HG03095 (cell line): ENCODE measurements at regions not wholly inside any gene's neighbourhood (a gene's known extent, or its start where the extent isn't known, plus 50 kb on each side); places are given as distances from the start of the nearest gene placed in this dataset.
"Not testable (repeated sequence)": the region's sequence is repeated elsewhere in the genome, so short reads cannot be mapped to it uniquely, and the experiment has no call there.

Source experiments
- ATAC-seq: cut with Tn5 transposase; IDR thresholded peaks from one replicate; pipeline ENCODE4 v1.9.1; 2021; ENCODE audit warnings: moderate library complexity; ENCODE audit not compliant: unreplicated experiment

- ATAC-seq = no peak
Measured at GRCh38 chr3:61378311-61378710, 127.1 kb upstream of the FHIT start.

DNA sequence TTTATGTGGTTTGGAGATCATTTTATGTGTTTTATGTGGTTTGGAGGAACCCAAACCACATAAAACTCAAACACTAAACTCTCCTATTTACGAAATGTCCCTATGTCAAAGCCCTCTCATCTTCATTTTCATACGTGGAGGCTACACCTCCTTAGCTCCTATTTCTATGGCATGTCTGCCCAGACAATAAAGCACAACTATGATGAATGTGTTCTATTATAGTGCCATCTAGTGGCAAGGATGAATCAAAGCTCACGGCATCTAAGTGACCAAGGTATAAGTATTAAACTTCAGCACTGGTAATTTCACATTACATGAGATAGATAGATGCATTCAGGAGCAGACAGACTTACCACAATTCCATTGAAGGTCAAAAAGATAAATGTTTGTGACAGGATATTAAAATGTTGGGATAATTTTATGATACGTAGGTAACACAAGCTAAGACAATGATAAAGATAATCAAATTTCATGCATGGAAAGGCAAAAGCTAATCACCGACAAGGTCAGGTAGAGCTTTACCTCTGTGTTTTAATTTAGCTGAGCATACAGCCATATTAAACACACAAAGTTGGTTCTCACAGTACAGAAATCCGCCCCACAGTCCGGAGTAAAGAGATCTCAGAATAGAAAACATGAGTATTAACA lies 130.6 kb upstream of the FHIT start:
- ATAC-seq = peak; percentile 87

- no peak for ATAC-seq
Measured at GRCh38 chr3:61387817-61388216, 136.6 kb upstream of the FHIT start.

DNA sequence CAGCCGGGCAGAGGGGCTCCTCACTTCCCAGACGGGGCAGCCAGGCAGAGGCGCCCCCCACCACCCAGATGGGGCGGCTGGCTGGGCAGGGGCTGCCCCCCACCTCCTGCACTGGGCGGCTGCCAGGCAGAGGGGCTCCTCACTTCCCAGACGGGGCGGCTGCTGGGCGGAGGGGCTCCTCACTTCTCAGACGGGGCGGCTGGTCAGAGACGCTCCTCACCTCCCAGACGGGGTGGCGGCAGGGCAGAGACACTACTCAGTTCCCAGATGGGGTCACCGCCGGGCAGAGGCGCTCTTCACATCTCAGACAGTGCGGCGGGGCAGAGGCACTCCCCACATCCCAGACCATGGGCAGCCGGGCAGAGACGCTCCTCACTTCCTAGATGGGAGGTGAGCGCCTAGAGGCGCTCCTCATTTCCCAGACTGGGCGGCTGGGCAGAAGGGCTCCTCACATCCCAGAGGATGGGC lies 142.3 kb upstream of the FHIT start:
- ATAC-seq = not testable (repeated sequence)

DNA sequence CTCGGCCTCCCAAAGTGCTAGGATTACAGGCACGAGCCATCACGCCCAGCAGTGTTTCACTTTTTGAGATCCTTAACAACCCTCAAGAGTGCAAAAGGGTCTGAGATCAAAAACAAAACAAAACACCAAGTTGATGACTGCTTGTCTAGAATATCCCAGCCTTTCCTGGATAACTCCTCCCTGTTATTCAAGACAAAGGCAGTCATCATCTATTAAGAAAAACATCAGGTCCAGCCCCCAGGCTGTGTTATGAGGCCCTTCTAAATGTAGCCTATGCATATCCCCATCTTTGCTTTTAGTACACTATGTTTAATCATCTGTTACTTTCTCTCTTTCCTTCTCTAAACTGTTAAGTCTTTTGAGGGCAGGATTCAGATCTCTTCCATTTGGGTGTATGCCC lies 150.1 kb upstream of the FHIT start:
- ATAC-seq = no peak

- ATAC-seq = no peak
Measured at GRCh38 chr3:61407397-61407796, 154.0 kb upstream of the PTPRG start.

GRCh38 chr3:61409638-61410037 lies 151.7 kb upstream of the PTPRG start:
- ATAC-seq = no peak

- not testable (repeated sequence) for ATAC-seq
Measured at GRCh38 chr3:61410358-61410757, 151.0 kb upstream of the PTPRG start.

- ATAC-seq = no peak
Measured at GRCh38 chr3:61411009-61411662, 150.2 kb upstream of the PTPRG start.

DNA sequence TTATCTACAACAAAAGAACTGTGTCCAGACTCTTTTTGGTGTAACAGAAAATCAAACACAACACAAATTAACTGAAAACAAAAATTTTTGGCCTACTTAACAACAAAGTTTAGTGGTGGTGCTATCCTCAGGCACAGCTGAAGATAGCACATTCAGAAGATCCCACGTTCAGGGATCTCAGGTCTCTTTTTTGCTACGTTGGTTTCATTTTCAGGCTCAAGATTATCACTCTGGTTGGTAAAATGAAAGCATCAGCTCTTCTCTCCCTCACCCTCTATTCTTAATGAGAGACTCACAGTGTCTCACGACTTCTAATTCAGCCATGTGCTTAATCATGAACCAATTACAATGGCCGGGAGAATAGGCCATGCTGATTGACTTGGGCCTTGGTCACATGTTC lies 146.9 kb upstream of the PTPRG start:
- ATAC-seq = peak; percentile 71

GRCh38 chr3:61415201-61415600 lies 146.2 kb upstream of the PTPRG start:
- ATAC-seq = no peak

DNA sequence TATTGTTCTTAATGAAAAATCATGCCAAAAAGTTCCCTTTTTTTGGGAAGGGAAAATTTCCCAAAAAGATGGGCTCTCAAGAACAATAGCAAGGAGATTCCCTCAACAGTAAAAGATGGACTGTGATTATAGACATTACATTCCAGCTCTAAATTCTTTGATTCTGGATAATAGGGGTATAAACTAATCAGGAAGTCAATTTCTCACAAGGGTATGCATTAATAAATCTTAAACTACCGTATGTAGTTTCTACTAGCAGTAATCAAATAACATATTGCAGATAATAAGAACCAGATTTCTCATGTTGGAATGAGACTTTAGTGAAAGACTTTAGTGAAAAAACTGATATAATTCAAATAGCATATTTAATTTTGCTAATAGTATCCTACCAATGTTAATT lies 144.8 kb upstream of the PTPRG start:
- no peak for ATAC-seq

- ATAC-seq = no peak
Measured at GRCh38 chr3:61417352-61417751, 144.0 kb upstream of the PTPRG start.

DNA sequence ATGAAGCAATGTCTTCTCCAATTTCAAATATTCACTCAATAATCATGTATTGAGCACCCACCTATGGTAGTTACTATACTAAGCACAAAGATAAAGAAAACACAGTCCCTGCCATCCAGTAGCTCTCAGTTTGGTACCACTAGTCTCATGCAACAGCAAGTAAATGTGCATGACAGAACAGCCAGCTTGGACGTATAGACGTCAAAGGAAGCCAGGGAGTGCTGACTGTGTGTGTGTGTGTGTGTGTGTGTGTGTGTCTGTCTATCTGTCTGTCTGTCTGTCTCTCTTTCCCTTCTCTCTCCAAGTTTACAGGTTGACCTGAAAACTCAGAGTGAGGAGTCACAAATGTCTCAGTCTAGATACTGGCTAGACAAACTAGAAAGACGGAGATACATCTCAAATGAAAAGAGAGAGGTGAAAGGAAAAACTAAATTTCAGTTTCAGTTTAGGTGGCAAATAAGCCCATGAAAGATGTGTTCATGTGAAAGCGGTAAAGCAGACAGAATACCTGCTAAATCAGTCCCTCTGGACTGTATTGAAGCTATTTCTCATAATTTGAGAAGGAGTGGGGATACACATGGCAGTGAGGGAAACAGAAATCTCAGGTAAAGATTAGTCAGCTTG lies 141.1 kb upstream of the PTPRG start:
- ATAC-seq = no peak

GRCh38 chr3:61422945-61423673 lies 138.3 kb upstream of the PTPRG start:
- ATAC-seq = no peak

GRCh38 chr3:61425356-61425755 lies 136.0 kb upstream of the PTPRG start:
- ATAC-seq = no peak

- no peak for ATAC-seq
Measured at GRCh38 chr3:61429106-61429505, 132.3 kb upstream of the PTPRG start.

DNA sequence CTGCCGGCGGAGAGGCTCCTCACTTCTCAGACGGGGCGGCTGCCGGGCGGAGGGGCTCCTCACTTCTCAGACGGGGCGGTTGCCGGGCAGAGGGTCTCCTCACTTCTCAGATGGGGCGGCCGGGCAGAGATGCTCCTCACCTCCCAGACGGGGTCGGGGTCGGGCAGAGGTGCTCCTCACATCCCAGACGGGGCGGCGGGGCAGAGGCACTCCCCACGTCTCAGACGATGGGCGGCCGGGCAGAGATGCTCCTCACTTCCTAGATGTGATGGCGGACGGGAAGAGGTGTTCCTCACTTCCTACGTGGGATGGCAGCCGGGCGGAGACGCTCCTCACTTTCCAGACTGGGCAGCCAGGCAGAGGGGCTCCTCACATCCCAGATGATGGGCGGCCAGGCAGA lies 126.5 kb upstream of the PTPRG start:
- ATAC-seq = not testable (repeated sequence)

DNA sequence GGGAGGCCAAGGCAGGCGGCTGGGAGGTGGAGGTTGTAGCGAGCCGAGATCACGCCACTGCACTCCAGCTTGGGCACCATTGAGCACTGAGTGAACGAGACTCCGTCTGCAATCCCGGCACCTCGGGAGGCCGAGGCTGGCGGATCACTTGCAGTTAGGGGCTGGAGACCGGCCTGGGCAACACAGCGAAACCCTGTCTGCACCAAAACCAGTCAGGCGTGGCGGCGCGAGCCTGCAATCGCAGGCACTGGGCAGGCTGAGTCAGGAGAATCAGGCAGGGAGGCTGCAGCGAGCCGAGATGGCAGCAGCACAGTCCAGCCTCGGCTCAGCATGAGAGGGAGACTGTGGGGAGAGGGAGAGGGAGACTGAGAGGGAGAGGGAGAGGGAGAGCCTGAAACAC lies 126.0 kb upstream of the PTPRG start:
- not testable (repeated sequence) for ATAC-seq

GRCh38 chr3:61438253-61439121 lies 122.9 kb upstream of the PTPRG start:
- no peak for ATAC-seq

DNA sequence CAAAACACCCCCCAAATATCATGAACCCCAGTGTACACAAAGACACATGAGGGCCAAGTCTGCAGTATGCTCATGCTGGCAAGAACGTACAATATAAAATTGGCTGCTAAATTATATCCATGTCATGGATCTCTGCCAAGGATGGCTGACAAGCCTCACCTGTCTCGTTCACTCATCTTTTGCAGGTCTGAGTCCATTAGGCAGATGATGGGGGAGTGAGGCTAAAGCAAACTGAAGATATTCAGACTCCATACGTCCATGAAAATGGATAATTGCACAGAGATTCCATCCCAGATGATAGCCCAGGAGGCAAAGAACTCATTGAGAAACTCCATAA lies 122.3 kb upstream of the PTPRG start:
- ATAC-seq = no peak
